ENCODE measurements at regions not wholly inside any gene's neighbourhood (a gene's known extent, or its start where the extent isn't known, plus 50 kb on each side); places are given as distances from the start of the nearest gene placed in this dataset.

- no peak overlapping the region for H3K9ac ChIP-seq (ENCODE audit: low read depth in 1 of 2, low read length in 2 of 2)
- no peak overlapping the region for H3K4me3 ChIP-seq (ENCODE audit: low read depth in 1 of 3, low read length in 3 of 3)
- 94% methylated on average over 3 of the region's 3 CpGs for WGBS
- DNase-seq (ENCODE audit: low spot score): no peak
- TF ChIP-seq SP1 (IDR thresholded peaks at IDR 0.05) (no peak), ATF3 (IDR thresholded peaks at IDR 0.05) (no peak), FOXA2 (IDR thresholded peaks at IDR 0.05) (no peak), GABPA (IDR thresholded peaks at IDR 0.05 in 1 of 2, conservative IDR thresholded peaks at IDR 0.05 in 1 of 2) (no peak), REST (IDR thresholded peaks at IDR 0.05) (no peak), EGR1 (IDR thresholded peaks at IDR 0.05; ENCODE audit: low read depth in 2 of 2) (no peak), ZBTB33 (IDR thresholded peaks at IDR 0.05) (no peak), CTCF (IDR thresholded peaks at IDR 0.05; ENCODE audit: low read depth, low read length, missing input control) (no peak), NR2F2 (IDR thresholded peaks at IDR 0.05) (no peak), RAD21 (IDR thresholded peaks at IDR 0.05) (no peak), MAX (IDR thresholded peaks at IDR 0.05) (no peak)
- no peaks in the 10 kb centered on the region for H3K9me3 ChIP-seq (ENCODE audit: control insufficient read depth in 4 of 4, low read length in 3 of 4)
- H3K27me3 ChIP-seq (ENCODE audit: control insufficient read depth in 4 of 4, insufficient read depth in 4 of 4, low read length in 3 of 4): no peaks in the 10 kb centered on the region
- H3K27ac ChIP-seq (ENCODE audit: low read depth in 1 of 2, low read length in 2 of 2): no peak overlapping the region
- peaks cover 0 to 3% (median 0%) of the 10 kb centered on the region in 4 donors for H3K36me3 ChIP-seq (ENCODE audit: control insufficient read depth in 4 of 4, insufficient read depth in 3 of 4, low read depth in 1 of 4, low read length in 3 of 4)
- no peaks in the 10 kb centered on the region for H3K4me1 ChIP-seq (ENCODE audit: control insufficient read depth in 4 of 4, insufficient read depth in 4 of 4, low read length in 3 of 4)
Observed at GRCh38 chr7:22936246-22936645, 77.7 kb downstream of the HYCC1 start.

- TF ChIP-seq CTCF (IDR thresholded peaks at IDR 0.05; ENCODE audit: low read depth, low read length, missing input control): no peak
- TF ChIP-seq ZBTB33 (IDR thresholded peaks at IDR 0.05): no peak
- no peak for TF ChIP-seq RAD21 (IDR thresholded peaks at IDR 0.05)
- TF ChIP-seq SP1 (IDR thresholded peaks at IDR 0.05): no peak
- TF ChIP-seq YY1 (IDR thresholded peaks at IDR 0.05): no peak
- TF ChIP-seq FOXA2 (IDR thresholded peaks at IDR 0.05): no peak
- DNase-seq (ENCODE audit: low spot score): no peak
- H3K36me3 ChIP-seq (ENCODE audit: control insufficient read depth in 4 of 4, insufficient read depth in 3 of 4, low read depth in 1 of 4, low read length in 3 of 4): no peaks in the 10 kb centered on the region
- H3K9me3 ChIP-seq (ENCODE audit: control insufficient read depth in 4 of 4, low read length in 3 of 4): peaks cover 0 to 2% (median 0%) of the 10 kb centered on the region in 4 donors
- 32% methylated on average over 1 of the region's 1 CpG for WGBS
- H3K27ac ChIP-seq (ENCODE audit: low read depth in 1 of 2, low read length in 2 of 2): no peak overlapping the region
- no peak overlapping the region for H3K9ac ChIP-seq (ENCODE audit: low read depth in 1 of 2, low read length in 2 of 2)
- no peaks in the 10 kb centered on the region for H3K4me1 ChIP-seq (ENCODE audit: control insufficient read depth in 4 of 4, insufficient read depth in 4 of 4, low read length in 3 of 4)
- H3K4me3 ChIP-seq (ENCODE audit: low read depth in 1 of 3, low read length in 3 of 3): no peak overlapping the region
- H3K27me3 ChIP-seq (ENCODE audit: control insufficient read depth in 4 of 4, insufficient read depth in 4 of 4, low read length in 3 of 4): no peaks in the 10 kb centered on the region
Observed at GRCh38 chr7:22935269-22935668, 78.7 kb downstream of the HYCC1 start.

Data from liver (tissue), 8 donors.